IgD-negative memory B cell (primary cell): ENCODE measurements at regions not wholly inside any gene's neighbourhood (a gene's known extent, or its start where the extent isn't known, plus 50 kb on each side); places are given as distances from the start of the nearest gene placed in this dataset.
"Not testable (repeated sequence)": the region's sequence is repeated elsewhere in the genome, so short reads cannot be mapped to it uniquely, and the experiment has no call there.

Source experiments
- H3K27ac Mint-ChIP-seq, 3 donors: one replicate each; pipeline ENCODE4 v1.8.0; 2020 to 2022; ENCODE audit warnings: mild to moderate bottlenecking in 3 of 3, mixed read lengths in 3 of 3, moderate library complexity in 1 of 3
- H3K27me3 Mint-ChIP-seq: one replicate; pipeline ENCODE4 v1.8.0; 2021; ENCODE audit warnings: mixed read lengths
- H3K36me3 Mint-ChIP-seq: one replicate; pipeline ENCODE4 v1.8.0; 2020; ENCODE audit warnings: mild to moderate bottlenecking, mixed read lengths
- H3K4me1 Mint-ChIP-seq, 3 donors: one replicate each; pipeline ENCODE4 v1.8.0; 2020 to 2022; ENCODE audit warnings: mixed read lengths in 3 of 3, mild to moderate bottlenecking in 1 of 3
- H3K4me3 Mint-ChIP-seq, 4 donors: one replicate each; pipeline ENCODE4 v1.8.0; 2020 to 2022; ENCODE audit warnings: mild to moderate bottlenecking in 4 of 4, mixed read lengths in 4 of 4, moderate library complexity in 3 of 4
- H3K9me3 Mint-ChIP-seq, 3 donors: one replicate each; pipeline ENCODE4 v1.8.0; 2020 to 2021; ENCODE audit warnings: mixed read lengths in 3 of 3, mild to moderate bottlenecking in 1 of 3

- H3K9me3 Mint-ChIP-seq = peaks cover 2 to 18% (median 7%) of the 10 kb centered on the region in 3 donors
- no peaks in the 10 kb centered on the region for H3K36me3 Mint-ChIP-seq
- H3K4me3 Mint-ChIP-seq = no peak overlapping the region
- no peaks in the 10 kb centered on the region for H3K4me1 Mint-ChIP-seq
- no peaks in the 10 kb centered on the region for H3K27me3 Mint-ChIP-seq
- no peak overlapping the region for H3K27ac Mint-ChIP-seq
Measured at GRCh38 chr15:25170781-25171110, 216.0 kb downstream of the SNRPN start.

GRCh38 chr15:25171111-25171811, 216.5 kb downstream of the SNRPN start:
- no peaks in the 10 kb centered on the region for H3K27me3 Mint-ChIP-seq
- no peaks in the 10 kb centered on the region for H3K36me3 Mint-ChIP-seq
- H3K4me1 Mint-ChIP-seq = no peaks in the 10 kb centered on the region
- no peak overlapping the region for H3K27ac Mint-ChIP-seq
- peaks cover 2 to 18% (median 4%) of the 10 kb centered on the region in 3 donors for H3K9me3 Mint-ChIP-seq
- no peak overlapping the region for H3K4me3 Mint-ChIP-seq

DNA sequence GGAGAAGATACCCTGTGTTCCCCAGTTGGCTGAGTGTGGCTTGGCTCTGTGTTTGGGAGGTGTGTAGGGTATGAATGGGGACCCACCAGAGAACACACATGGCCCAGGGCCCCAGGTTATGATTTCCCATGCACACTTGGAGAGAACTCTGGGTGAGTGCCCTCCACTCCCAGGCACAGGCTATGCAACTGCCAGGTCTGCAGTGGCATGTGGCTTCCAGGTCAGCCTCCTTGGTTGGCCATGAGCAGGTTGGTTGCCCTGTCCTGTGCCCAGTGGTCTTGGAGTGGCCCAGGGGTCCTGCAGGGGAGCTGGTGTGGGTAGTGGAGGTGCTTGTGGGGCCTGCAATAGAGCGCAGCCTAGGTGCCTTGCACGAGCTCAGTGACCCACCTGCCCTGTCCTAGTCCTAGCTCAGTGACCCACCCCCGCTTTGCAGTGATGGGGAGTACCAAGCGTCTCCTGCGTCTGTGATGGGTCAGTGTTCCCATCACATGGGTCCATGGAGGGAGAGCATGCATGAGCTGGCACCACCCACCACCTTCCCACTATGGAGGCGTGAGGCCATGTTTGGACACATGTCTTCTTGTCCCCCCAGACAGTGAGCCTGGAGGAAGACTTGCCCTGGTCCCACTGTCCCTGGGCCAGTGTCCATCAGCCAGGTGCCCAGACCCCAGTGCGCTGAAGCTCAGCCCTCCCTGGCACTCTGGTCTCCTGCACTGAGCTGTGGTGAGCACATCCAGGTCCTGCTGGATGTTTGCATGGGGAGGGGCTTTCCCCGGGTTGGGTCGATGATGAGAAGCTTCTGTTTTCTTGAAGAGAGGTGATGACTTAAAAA, 217.3 kb downstream of the SNRPN start:
- Mint-ChIP-seq H3K27me3 (no peaks in the 10 kb centered on the region), H3K27ac (no peak overlapping the region), H3K4me3 (no peak overlapping the region), H3K9me3 (peaks cover 2 to 18% (median 3%) of the 10 kb centered on the region in 3 donors), H3K36me3 (no peaks in the 10 kb centered on the region), H3K4me1 (no peaks in the 10 kb centered on the region)

- Mint-ChIP-seq H3K27ac (no peak overlapping the region), H3K4me3 (no peak overlapping the region), H3K4me1 (no peaks in the 10 kb centered on the region), H3K27me3 (no peaks in the 10 kb centered on the region), H3K36me3 (no peaks in the 10 kb centered on the region), H3K9me3 (peaks cover 2 to 18% (median 3%) of the 10 kb centered on the region in 3 donors)
Measured at GRCh38 chr15:25172691-25173090, 217.9 kb downstream of the SNRPN start.

GRCh38 chr15:25173241-25174028, 218.6 kb downstream of the SNRPN start:
- H3K27ac Mint-ChIP-seq = no peak overlapping the region
- no peaks in the 10 kb centered on the region for H3K4me1 Mint-ChIP-seq
- no peaks in the 10 kb centered on the region for H3K36me3 Mint-ChIP-seq
- no peak overlapping the region for H3K4me3 Mint-ChIP-seq
- peaks cover 2 to 18% (median 3%) of the 10 kb centered on the region in 3 donors for H3K9me3 Mint-ChIP-seq
- no peaks in the 10 kb centered on the region for H3K27me3 Mint-ChIP-seq

- not testable (repeated sequence) for H3K36me3 Mint-ChIP-seq, H3K4me3 Mint-ChIP-seq, H3K27ac Mint-ChIP-seq, H3K27me3 Mint-ChIP-seq, H3K4me1 Mint-ChIP-seq
- H3K9me3 Mint-ChIP-seq = peaks cover 2 to 18% (median 3%) of the 10 kb centered on the region in 3 donors
Measured at GRCh38 chr15:25174149-25174548, 219.4 kb downstream of the SNRPN start.

DNA sequence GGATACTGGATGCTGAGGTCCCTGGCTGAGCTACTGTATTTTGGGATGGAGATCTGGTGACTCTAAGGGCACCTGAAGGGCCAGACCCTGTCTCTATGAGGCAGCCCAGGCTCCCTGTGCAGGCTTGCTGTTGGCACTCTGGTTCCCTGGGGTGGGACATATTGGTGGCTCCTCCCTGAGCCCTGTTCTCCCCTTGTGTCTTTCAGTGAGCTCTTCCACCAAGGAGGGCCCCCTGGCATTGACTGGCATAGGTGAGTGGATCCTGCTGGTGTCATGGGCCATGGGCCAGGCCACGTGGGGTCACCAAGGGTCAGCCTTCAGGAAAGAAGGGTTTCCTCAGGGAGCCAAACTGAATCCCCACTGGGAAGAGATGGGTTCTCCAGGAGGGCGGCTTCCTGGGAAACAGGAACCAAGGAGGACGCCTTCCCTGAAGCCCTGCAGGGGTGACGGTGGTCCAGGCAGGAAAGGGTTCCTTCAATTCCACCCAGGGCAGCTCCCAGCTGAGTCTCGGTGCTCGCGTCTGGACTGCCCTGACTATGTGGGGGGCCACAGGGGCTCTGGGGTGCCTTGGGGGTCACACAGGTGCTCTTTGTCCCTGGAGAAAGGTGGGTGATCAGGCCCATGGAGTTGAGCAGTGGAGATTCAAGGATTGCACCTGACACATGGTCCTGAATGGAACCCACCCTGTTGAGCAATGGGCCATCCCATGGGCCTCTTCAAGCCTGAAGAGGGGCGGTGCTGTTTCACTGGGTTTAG, 220.4 kb downstream of the SNRPN start:
- no peaks in the 10 kb centered on the region for H3K36me3 Mint-ChIP-seq
- H3K9me3 Mint-ChIP-seq = peaks cover 0 to 10% (median 3%) of the 10 kb centered on the region in 3 donors
- no peaks in the 10 kb centered on the region for H3K27me3 Mint-ChIP-seq
- H3K4me1 Mint-ChIP-seq = no peaks in the 10 kb centered on the region
- H3K4me3 Mint-ChIP-seq = no peak overlapping the region
- H3K27ac Mint-ChIP-seq = no peak overlapping the region

- H3K27me3 Mint-ChIP-seq = no peaks in the 10 kb centered on the region
- peaks cover 0 to 10% (median 3%) of the 10 kb centered on the region in 3 donors for H3K9me3 Mint-ChIP-seq
- no peaks in the 10 kb centered on the region for H3K36me3 Mint-ChIP-seq
- no peak overlapping the region for H3K4me3 Mint-ChIP-seq
- no peak overlapping the region for H3K27ac Mint-ChIP-seq
- H3K4me1 Mint-ChIP-seq = no peaks in the 10 kb centered on the region
Measured at GRCh38 chr15:25175789-25176615, 221.2 kb downstream of the SNRPN start.

GRCh38 chr15:25176616-25176923, 221.8 kb downstream of the SNRPN start:
- H3K27ac Mint-ChIP-seq = no peak overlapping the region
- no peaks in the 10 kb centered on the region for H3K36me3 Mint-ChIP-seq
- peaks cover 0 to 10% (median 3%) of the 10 kb centered on the region in 3 donors for H3K9me3 Mint-ChIP-seq
- no peak overlapping the region for H3K4me3 Mint-ChIP-seq
- no peaks in the 10 kb centered on the region for H3K4me1 Mint-ChIP-seq
- no peaks in the 10 kb centered on the region for H3K27me3 Mint-ChIP-seq

DNA sequence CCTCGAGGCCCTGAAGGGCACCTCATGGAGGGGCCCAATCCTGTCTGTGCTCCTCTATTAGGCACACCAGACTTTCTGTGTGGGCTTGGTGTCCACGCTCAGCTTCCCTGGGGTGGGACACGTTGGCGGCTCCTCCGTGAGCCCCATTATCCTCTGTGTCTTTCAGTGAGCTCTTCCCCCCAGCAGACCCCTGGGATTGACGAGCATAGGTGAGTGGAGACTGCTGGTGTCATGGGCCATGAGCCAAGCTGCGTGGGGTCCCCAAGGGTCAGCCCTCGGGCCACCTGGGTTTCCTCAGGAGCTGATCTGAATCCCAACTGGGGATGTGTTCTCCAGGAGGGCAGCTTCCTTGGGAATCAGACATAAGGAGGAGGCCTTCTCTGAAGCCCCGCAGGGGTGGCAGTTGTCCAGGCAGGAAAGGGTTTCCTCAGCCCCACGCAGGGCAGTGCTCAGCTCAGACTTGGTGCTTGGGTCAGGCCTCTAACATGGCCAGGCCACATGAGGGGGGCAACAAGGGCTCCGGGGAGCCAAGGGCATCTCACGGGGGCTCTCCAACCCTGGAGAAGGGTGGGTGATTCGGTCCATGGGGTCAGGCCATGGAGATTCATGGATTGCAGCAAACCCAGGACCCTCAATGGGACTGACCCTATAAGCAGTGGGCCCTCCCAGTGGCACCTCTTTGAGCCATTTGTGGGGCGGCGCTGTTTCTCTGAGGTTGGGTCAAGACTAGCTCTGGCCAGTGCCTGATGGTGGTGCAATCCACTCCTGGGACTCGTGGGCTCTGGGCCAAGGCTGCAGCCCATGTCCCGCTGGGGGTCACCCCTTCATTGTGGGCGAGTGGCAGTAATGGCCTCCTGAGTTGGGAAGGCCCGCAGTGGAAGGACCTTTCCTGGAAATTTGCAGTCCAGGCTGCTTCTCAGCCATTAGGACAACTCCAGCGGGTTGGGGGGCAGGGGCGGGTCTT, 222.5 kb downstream of the SNRPN start:
- H3K4me3 Mint-ChIP-seq = no peak overlapping the region
- peaks cover 0 to 10% (median 4%) of the 10 kb centered on the region in 3 donors for H3K9me3 Mint-ChIP-seq
- no peaks in the 10 kb centered on the region for H3K4me1 Mint-ChIP-seq
- no peak overlapping the region for H3K27ac Mint-ChIP-seq
- H3K36me3 Mint-ChIP-seq = no peaks in the 10 kb centered on the region
- H3K27me3 Mint-ChIP-seq = no peaks in the 10 kb centered on the region

- no peak overlapping the region for H3K27ac Mint-ChIP-seq
- H3K4me1 Mint-ChIP-seq = no peaks in the 10 kb centered on the region
- H3K36me3 Mint-ChIP-seq = no peaks in the 10 kb centered on the region
- peaks cover 0 to 10% (median 4%) of the 10 kb centered on the region in 3 donors for H3K9me3 Mint-ChIP-seq
- no peaks in the 10 kb centered on the region for H3K27me3 Mint-ChIP-seq
- H3K4me3 Mint-ChIP-seq = no peak overlapping the region
Measured at GRCh38 chr15:25177955-25178801, 223.4 kb downstream of the SNRPN start.

DNA sequence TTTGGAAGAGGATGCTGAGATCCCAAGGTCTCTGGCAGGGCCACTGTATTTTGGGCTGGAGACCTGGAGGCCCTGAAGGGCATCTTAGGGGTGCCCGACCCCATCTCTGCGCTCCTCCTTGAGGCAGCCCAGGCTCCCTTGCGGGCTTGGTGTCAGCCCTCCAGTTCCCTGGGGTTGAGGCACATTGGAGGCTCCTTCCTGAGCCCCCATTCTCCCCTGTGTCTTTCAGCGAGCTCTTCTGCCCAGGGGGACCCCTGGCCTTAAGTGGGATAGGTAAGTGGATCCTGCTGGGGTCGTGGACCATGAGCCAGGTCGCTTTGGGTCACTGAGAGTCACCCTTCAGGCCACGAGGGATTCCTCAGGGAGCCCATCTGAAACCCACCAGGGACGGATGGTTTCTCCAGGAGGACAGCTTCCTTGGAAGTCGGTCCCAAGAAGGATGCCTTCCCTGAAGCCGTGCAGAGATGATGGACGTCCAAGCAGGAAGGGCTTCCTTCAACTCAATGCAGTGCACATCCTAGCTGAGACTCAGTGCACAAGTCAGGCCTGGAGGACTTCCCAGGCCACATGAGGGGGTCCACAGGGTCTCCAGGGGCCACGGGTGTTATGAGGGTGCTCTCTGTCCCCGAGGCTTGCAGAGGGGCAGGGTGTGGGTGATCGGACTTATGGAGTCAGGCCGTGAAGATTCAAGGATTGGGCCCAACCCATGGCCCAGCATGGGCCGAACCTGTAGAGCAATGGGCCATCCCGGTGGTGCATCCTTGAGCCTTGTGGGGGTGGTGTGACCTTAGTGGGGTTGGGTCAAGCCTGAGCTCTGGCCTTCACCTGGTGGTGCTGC, 224.3 kb downstream of the SNRPN start:
- no peak overlapping the region for H3K27ac Mint-ChIP-seq
- peaks cover 0 to 10% (median 4%) of the 10 kb centered on the region in 3 donors for H3K9me3 Mint-ChIP-seq
- H3K4me3 Mint-ChIP-seq = no peak overlapping the region
- no peaks in the 10 kb centered on the region for H3K4me1 Mint-ChIP-seq
- H3K36me3 Mint-ChIP-seq = no peaks in the 10 kb centered on the region
- no peaks in the 10 kb centered on the region for H3K27me3 Mint-ChIP-seq
